ENCODE measurements at regions not wholly inside any gene's neighbourhood (a gene's known extent, or its start where the extent isn't known, plus 50 kb on each side); places are given as distances from the start of the nearest gene placed in this dataset.

- TF ChIP-seq CTCF (IDR thresholded peaks at IDR 0.05; ENCODE audit: low read depth, low read length, poor library complexity, severe bottlenecking) (no peak), EZH2phosphoT487 (IDR thresholded peaks at IDR 0.05; ENCODE audit: borderline replicate concordance, low read length) (no peak)
Measured at GRCh38 chr12:88925454-88925853, 345.2 kb upstream of the KITLG start.

Data from DOHH2 (cell line).